GM21360 (cell line): ENCODE measurements at regions not wholly inside any gene's neighbourhood (a gene's known extent, or its start where the extent isn't known, plus 50 kb on each side); places are given as distances from the start of the nearest gene placed in this dataset.
"Not testable (repeated sequence)": the region's sequence is repeated elsewhere in the genome, so short reads cannot be mapped to it uniquely, and the experiment has no call there.

ENCODE experiments used
- ATAC-seq: cut with Tn5 transposase; IDR thresholded peaks from one replicate; pipeline ENCODE4 v1.9.1; 2021; ENCODE audit warnings: mild to moderate bottlenecking, moderate library complexity; ENCODE audit not compliant: unreplicated experiment

- not testable (repeated sequence) for ATAC-seq
Observed at GRCh38 chr13:18248533-18249240, 932.9 kb downstream of the TUBA3C start.

GRCh38 chr13:18240086-18240485, 941.5 kb downstream of the TUBA3C start:
- not testable (repeated sequence) for ATAC-seq

GRCh38 chr13:18238586-18238985, 943.0 kb downstream of the TUBA3C start:
- not testable (repeated sequence) for ATAC-seq

- no peak for ATAC-seq
Observed at GRCh38 chr13:18236528-18236815, 945.2 kb downstream of the TUBA3C start.

- ATAC-seq: no peak
Observed at GRCh38 chr13:18235756-18236527, 945.7 kb downstream of the TUBA3C start.

- ATAC-seq: no peak
Observed at GRCh38 chr13:18235172-18235571, 946.5 kb downstream of the TUBA3C start.

GRCh38 chr13:18234451-18234850, 947.2 kb downstream of the TUBA3C start:
- ATAC-seq: not testable (repeated sequence)

- no peak for ATAC-seq
Observed at GRCh38 chr13:18233783-18234299, 947.8 kb downstream of the TUBA3C start.

GRCh38 chr13:18232994-18233782, 948.4 kb downstream of the TUBA3C start:
- ATAC-seq: no peak

- no peak for ATAC-seq
Observed at GRCh38 chr13:18232298-18232993, 949.2 kb downstream of the TUBA3C start.

GRCh38 chr13:18224411-18224810, 957.2 kb downstream of the TUBA3C start:
- ATAC-seq: not testable (repeated sequence)

GRCh38 chr13:18214689-18215088, 966.9 kb downstream of the TUBA3C start:
- ATAC-seq: not testable (repeated sequence)

GRCh38 chr13:18213511-18213910, 968.1 kb downstream of the TUBA3C start:
- not testable (repeated sequence) for ATAC-seq

- ATAC-seq: no peak
Observed at GRCh38 chr13:18212873-18213272, 968.8 kb downstream of the TUBA3C start.

GRCh38 chr13:18211752-18212560, 969.7 kb downstream of the TUBA3C start:
- ATAC-seq: peak; percentile 69

- ATAC-seq: not testable (repeated sequence)
Observed at GRCh38 chr13:18204614-18205178, 976.9 kb downstream of the TUBA3C start.

GRCh38 chr13:18195365-18195678, 986.3 kb downstream of the TUBA3C start:
- ATAC-seq: not testable (repeated sequence)

GRCh38 chr13:18194631-18195364, 986.8 kb downstream of the TUBA3C start:
- not testable (repeated sequence) for ATAC-seq

- not testable (repeated sequence) for ATAC-seq
Observed at GRCh38 chr13:18194104-18194503, 987.5 kb downstream of the TUBA3C start.
